ENCODE measurements at regions not wholly inside any gene's neighbourhood (a gene's known extent, or its start where the extent isn't known, plus 50 kb on each side); places are given as distances from the start of the nearest gene placed in this dataset.

- Histone ChIP-seq H3K4me3 (ENCODE audit: low read depth, low read length) (no peak overlapping the region), H3K27ac (ENCODE audit: low read depth, low read length) (no peak overlapping the region), H3K27me3 (ENCODE audit: control insufficient read depth, insufficient read depth, low read length) (peaks cover 3% of the 10 kb centered on the region), H3K9me3 (ENCODE audit: control insufficient read depth, insufficient read depth, low read length) (no peaks in the 10 kb centered on the region)
- DNase-seq (ENCODE audit: low read depth, low spot score), result no peak
- no peak for TF ChIP-seq CTCF (IDR thresholded peaks at IDR 0.05; ENCODE audit: low read depth, low read length)
- ChIA-PET CTCF (no interaction called here), POLR2A (no interaction called here)
Measured at GRCh38 chr1:36625253-36625934, 142.7 kb upstream of the CSF3R start.

GRCh38 chr1:36624466-36624865 is 141.8 kb upstream of the CSF3R start:
- ChIA-PET CTCF (no interaction called here), POLR2A (no interaction called here)
- DNase-seq (ENCODE audit: low read depth, low spot score), result no peak
- H3K27ac ChIP-seq (ENCODE audit: low read depth, low read length), result no peak overlapping the region
- H3K9me3 ChIP-seq (ENCODE audit: control insufficient read depth, insufficient read depth, low read length), result no peaks in the 10 kb centered on the region
- H3K27me3 ChIP-seq (ENCODE audit: control insufficient read depth, insufficient read depth, low read length), result peaks cover 3% of the 10 kb centered on the region
- TF ChIP-seq CTCF (IDR thresholded peaks at IDR 0.05; ENCODE audit: low read depth, low read length), result no peak
- no peak overlapping the region for H3K4me3 ChIP-seq (ENCODE audit: low read depth, low read length)

- ChIA-PET CTCF (no interaction called here), POLR2A (no interaction called here)
- Histone ChIP-seq H3K27ac (ENCODE audit: low read depth, low read length) (no peak overlapping the region), H3K4me3 (ENCODE audit: low read depth, low read length) (no peak overlapping the region), H3K9me3 (ENCODE audit: control insufficient read depth, insufficient read depth, low read length) (no peaks in the 10 kb centered on the region), H3K27me3 (ENCODE audit: control insufficient read depth, insufficient read depth, low read length) (peaks cover 3% of the 10 kb centered on the region)
- TF ChIP-seq CTCF (IDR thresholded peaks at IDR 0.05; ENCODE audit: low read depth, low read length), result no peak
- DNase-seq (ENCODE audit: low read depth, low spot score), result no peak
Measured at GRCh38 chr1:36622741-36623648, 140.3 kb upstream of the CSF3R start.

- POLR2A ChIA-PET, result no interaction called here
- Histone ChIP-seq H3K9me3 (ENCODE audit: control insufficient read depth, insufficient read depth, low read length) (no peaks in the 10 kb centered on the region), H3K27me3 (ENCODE audit: control insufficient read depth, insufficient read depth, low read length) (peaks cover 3% of the 10 kb centered on the region), H3K27ac (ENCODE audit: low read depth, low read length) (no peak overlapping the region), H3K4me3 (ENCODE audit: low read depth, low read length) (no peak overlapping the region)
- no peak for DNase-seq (ENCODE audit: low read depth, low spot score)
- no peak for TF ChIP-seq CTCF (IDR thresholded peaks at IDR 0.05; ENCODE audit: low read depth, low read length)
- CTCF ChIA-PET, result no interaction called here
Measured at GRCh38 chr1:36621531-36621930, 138.8 kb upstream of the CSF3R start.

- DNase-seq (ENCODE audit: low read depth, low spot score), result no peak
- no peak for TF ChIP-seq CTCF (IDR thresholded peaks at IDR 0.05; ENCODE audit: low read depth, low read length)
- Histone ChIP-seq H3K27me3 (ENCODE audit: control insufficient read depth, insufficient read depth, low read length) (peaks cover 3% of the 10 kb centered on the region), H3K27ac (ENCODE audit: low read depth, low read length) (no peak overlapping the region), H3K9me3 (ENCODE audit: control insufficient read depth, insufficient read depth, low read length) (no peaks in the 10 kb centered on the region), H3K4me3 (ENCODE audit: low read depth, low read length) (no peak overlapping the region)
- ChIA-PET POLR2A (no interaction called here), CTCF (no interaction called here)
Measured at GRCh38 chr1:36620142-36620541, 137.4 kb upstream of the CSF3R start.

All from AG04450 (cell line).